B cell (primary cell): ENCODE measurements at regions not wholly inside any gene's neighbourhood (a gene's known extent, or its start where the extent isn't known, plus 50 kb on each side); places are given as distances from the start of the nearest gene placed in this dataset.

Source experiments
- ATAC-seq: fragments of 200-7000 bp; cut with Tn5 transposase; one replicate; pipeline ENCODE4 v1.10.0; 2021; ENCODE audit warnings: low read depth, mild to moderate bottlenecking, moderate number of reproducible peaks, moderate library complexity
- CTCF ChIA-PET: fragments of 350-600 bp; sonication (Branson Sonifier 250); formaldehyde crosslinking; loops from one replicate; lab custom pipeline; 2021; ENCODE audit warnings: antibody characterized with exemption, inconsistent platforms; lab: Charles Lee
- POLR2A ChIA-PET: fragments of 350-600 bp; sonication (Branson Sonifier 250); formaldehyde crosslinking; loops from one replicate; lab custom pipeline; 2021; ENCODE audit warnings: antibody characterized with exemption; lab: Charles Lee
- DNase-seq: peaks from one replicate; pipeline ENCODE4 v3.0.0; 2013
- H2AFZ ChIP-seq: 2 replicates; pipeline ENCODE4 v1.6.1; 2012; ENCODE audit warnings: mild to moderate bottlenecking, low read depth, low read length; ENCODE audit not compliant: insufficient read depth, poor library complexity, severe bottlenecking
- H3K27ac ChIP-seq, 2 donors: 1 replicate in 1 of 2; 2 replicates in 1 of 2; pipeline ENCODE4 v1.5.1; 2012 to 2013; ENCODE audit warnings: low read length in 2 of 2, mild to moderate bottlenecking in 2 of 2, moderate library complexity in 1 of 2
- H3K27me3 ChIP-seq, 4 experiments: fragments of 200-600 bp in 1 of 4; sonication (generic) in 1 of 4; replicated peaks in 1 of 4; 1 replicate in 2 of 4; 2 replicates in 2 of 4; pipeline versions ENCODE4 v1.6.1 to v1.7.0; 2013 to 2016; ENCODE audit warnings: low read length in 3 of 4, mild to moderate bottlenecking in 2 of 4, mixed read lengths in 1 of 4, moderate library complexity in 1 of 4; ENCODE audit not compliant: insufficient read depth in 4 of 4, control insufficient read depth in 3 of 4; ENCODE audit errors: control extremely low read depth in 1 of 4
- H3K36me3 ChIP-seq, 2 experiments: replicated peaks in 1 of 2; 1 replicate in 1 of 2; 2 replicates in 1 of 2; pipeline versions ENCODE4 v1.6.1 to v1.7.1; 2013; ENCODE audit warnings: low read length in 1 of 2; ENCODE audit not compliant: insufficient read depth in 2 of 2, control insufficient read depth in 1 of 2; ENCODE audit errors: control extremely low read depth in 1 of 2, extremely low read depth in 1 of 2
- H3K4me1 ChIP-seq, 2 donors: fragments of 200-600 bp in 1 of 2; sonication (generic) in 1 of 2; 1 replicate in 1 of 2; 2 replicates in 1 of 2; pipeline versions ENCODE4 v1.5.1 to v1.6.1; 2013 to 2017; ENCODE audit warnings: low read length in 2 of 2; ENCODE audit not compliant: control insufficient read depth in 2 of 2, insufficient read depth in 2 of 2
- H3K4me2 ChIP-seq: replicated peaks from 2 replicates; pipeline ENCODE3; 2012; ENCODE audit warnings: mild to moderate bottlenecking, low read depth, low read length; ENCODE audit not compliant: poor library complexity, severe bottlenecking
- H3K4me3 ChIP-seq, 5 experiments: fragments of 200-600 bp in 1 of 5; sonication (generic) in 1 of 5; 1 replicate in 3 of 5; 2 replicates in 2 of 5; pipeline versions ENCODE4 v1.5.1 to v1.7.0; 2011 to 2016; ENCODE audit warnings: low read length in 4 of 5, mild to moderate bottlenecking in 4 of 5, low read depth in 2 of 5, control low read depth in 1 of 5, moderate library complexity in 1 of 5; ENCODE audit not compliant: insufficient read depth in 1 of 5; ENCODE audit errors: control extremely low read depth in 1 of 5, extremely low read depth in 1 of 5
- H3K79me2 ChIP-seq: fragments of 200-600 bp; sonication (generic); one replicate; pipeline ENCODE4 v1.6.0; 2016; ENCODE audit warnings: low read length; ENCODE audit not compliant: control insufficient read depth, insufficient read depth
- H3K9ac ChIP-seq: fragments of 200-600 bp; sonication (generic); 2 replicates; pipeline ENCODE4 v1.6.1; 2017; ENCODE audit warnings: mild to moderate bottlenecking, low read length, moderate library complexity
- H3K9me3 ChIP-seq, 3 donors: one replicate each; pipeline versions ENCODE4 v1.6.1 to v1.7.1; 2013; ENCODE audit warnings: low read length in 2 of 3; ENCODE audit not compliant: control insufficient read depth in 2 of 3, insufficient read depth in 1 of 3; ENCODE audit errors: control extremely low read depth in 1 of 3
- H4K20me1 ChIP-seq: 2 replicates; pipeline ENCODE4 v1.6.0; 2012; ENCODE audit warnings: mild to moderate bottlenecking, low read length; ENCODE audit not compliant: insufficient read depth, control insufficient read depth, poor library complexity, severe bottlenecking
- H3K27ac Mint-ChIP-seq: one replicate; pipeline ENCODE4 v1.8.0; 2021; ENCODE audit warnings: mixed read lengths
- H3K27me3 Mint-ChIP-seq: one replicate; pipeline ENCODE4 v1.8.0; 2021; ENCODE audit warnings: mixed read lengths
- H3K4me1 Mint-ChIP-seq: one replicate; pipeline ENCODE4 v1.8.0; 2021; ENCODE audit warnings: mixed read lengths
- H3K4me3 Mint-ChIP-seq: one replicate; pipeline ENCODE4 v1.8.0; 2021; ENCODE audit warnings: mixed read lengths
- H3K9me3 Mint-ChIP-seq: one replicate; pipeline ENCODE4 v1.8.0; 2022; ENCODE audit warnings: mixed read lengths; ENCODE audit not compliant: insufficient read depth
- CTCF ChIP-seq: fragments of 200-600 bp; IDR thresholded peaks from one replicate; pipeline ENCODE4 v1.8.0; 2022; ENCODE audit warnings: antibody characterized with exemption, mild to moderate bottlenecking
- EZH2 ChIP-seq: IDR thresholded peaks from 2 replicates; pipeline ENCODE4 v1.6.1; 2012; ENCODE audit warnings: borderline replicate concordance, low read depth, mild to moderate bottlenecking, moderate library complexity, low read length; ENCODE audit not compliant: insufficient read depth, poor library complexity, severe bottlenecking
- WGBS: methylation state at CpG from one replicate; pipeline ENCODE4 v1.1.5; 2013; ENCODE audit warnings: missing lambda C conversion rate; ENCODE audit not compliant: insufficient coverage; 5-methylcytosine and 5-hydroxymethylcytosine counted together
- intact Hi-C: fragments of 100-400 bp; cut with micrococcal nuclease; formaldehyde crosslinking; loops from one replicate; pipeline ENCODE4 v1.10.0; 2022

DNA sequence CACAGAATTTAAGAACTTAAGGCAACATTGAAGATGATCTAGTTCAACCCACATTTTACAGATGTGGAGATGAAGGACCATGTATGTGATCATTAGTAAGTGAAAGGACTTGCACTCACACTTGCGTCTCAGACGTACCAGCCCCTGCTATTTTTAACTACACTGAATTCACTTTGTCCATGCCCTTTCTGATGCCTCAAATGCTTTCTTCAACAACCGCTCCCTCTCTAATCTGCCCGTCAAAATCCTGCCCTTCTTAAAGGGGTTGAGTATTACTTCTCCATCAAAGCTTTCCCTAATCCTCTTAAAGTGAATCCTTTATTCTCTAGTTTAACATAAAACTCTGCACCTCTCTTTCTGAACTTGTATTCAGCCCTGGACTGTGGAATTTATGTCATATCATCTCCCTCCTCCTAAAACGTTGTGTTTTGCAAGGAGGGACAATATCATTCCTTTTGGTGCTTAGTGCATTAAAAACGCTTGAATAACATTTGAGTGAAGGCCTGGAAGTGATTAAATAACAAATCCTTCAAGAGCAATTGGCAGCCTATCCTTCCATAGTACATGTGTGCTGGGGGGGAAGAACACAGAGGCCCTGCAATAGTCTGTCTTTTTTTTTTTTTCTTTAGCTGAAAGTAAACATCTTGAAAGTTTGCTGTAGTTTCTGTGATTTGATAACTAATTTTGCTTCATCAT lies 493.3 kb downstream of the LMO7 start:
- DNase-seq = no peak
- no peak overlapping the region for H2AFZ ChIP-seq
- 80% methylated on average over 3 of the region's 6 CpGs for WGBS
- H4K20me1 ChIP-seq = no peaks in the 10 kb centered on the region
- H3K4me3 Mint-ChIP-seq = no peak overlapping the region
- peaks cover 2% of the 10 kb centered on the region for H3K9me3 Mint-ChIP-seq
- H3K4me1 Mint-ChIP-seq = no peaks in the 10 kb centered on the region
- no peak overlapping the region for H3K4me3 ChIP-seq
- intact Hi-C loops = no loop called here
- no peak overlapping the region for H3K9ac ChIP-seq
- H3K27me3 ChIP-seq = no peaks in the 10 kb centered on the region
- ChIA-PET POLR2A (no interaction called here), CTCF (no interaction called here)
- H3K27ac ChIP-seq = no peak overlapping the region
- no peak overlapping the region for H3K4me2 ChIP-seq
- no peaks in the 10 kb centered on the region for H3K79me2 ChIP-seq
- peaks cover 0 to 3% (median 3%) of the 10 kb centered on the region in 3 donors for H3K9me3 ChIP-seq
- no peaks in the 10 kb centered on the region for H3K36me3 ChIP-seq
- H3K4me1 ChIP-seq = no peaks in the 10 kb centered on the region
- no peak for ATAC-seq
- no peak for TF ChIP-seq CTCF
- TF ChIP-seq EZH2 = no peak
- H3K27me3 Mint-ChIP-seq = no peaks in the 10 kb centered on the region
- H3K27ac Mint-ChIP-seq = no peak overlapping the region

DNA sequence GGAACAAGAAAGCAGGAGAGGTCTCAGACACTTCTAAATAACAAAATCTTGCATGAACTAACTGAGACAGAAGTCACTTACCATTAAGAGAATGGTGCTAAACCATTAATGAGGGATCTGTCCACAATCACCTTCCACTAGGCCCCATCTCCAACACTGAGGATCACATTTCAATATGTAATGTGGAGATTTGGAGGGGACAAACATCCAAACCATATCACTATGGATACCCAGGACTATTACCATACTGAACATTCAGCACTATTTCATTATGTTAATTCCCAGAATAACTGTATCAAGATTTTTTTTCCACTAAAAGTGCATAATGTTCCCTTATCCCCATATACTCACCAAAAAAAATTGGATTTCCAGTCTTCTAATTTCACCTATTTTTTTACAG lies 491.8 kb downstream of the LMO7 start:
- Histone ChIP-seq H4K20me1 (no peaks in the 10 kb centered on the region), H3K4me3 (no peak overlapping the region), H2AFZ (no peak overlapping the region), H3K9ac (no peak overlapping the region), H3K27me3 (no peaks in the 10 kb centered on the region), H3K4me1 (no peaks in the 10 kb centered on the region), H3K36me3 (no peaks in the 10 kb centered on the region), H3K79me2 (no peaks in the 10 kb centered on the region), H3K4me2 (no peak overlapping the region), H3K27ac (no peak overlapping the region), H3K9me3 (peaks cover 0 to 12% (median 8%) of the 10 kb centered on the region in 3 donors)
- no peaks in the 10 kb centered on the region for H3K4me1 Mint-ChIP-seq
- no peaks in the 10 kb centered on the region for H3K27me3 Mint-ChIP-seq
- POLR2A ChIA-PET = no interaction called here
- H3K4me3 Mint-ChIP-seq = no peak overlapping the region
- CTCF ChIA-PET = no interaction called here
- ATAC-seq (no peak), DNase-seq (no peak)
- H3K27ac Mint-ChIP-seq = no peak overlapping the region
- peaks cover 8% of the 10 kb centered on the region for H3K9me3 Mint-ChIP-seq
- intact Hi-C loops = no loop called here
- no peak for TF ChIP-seq CTCF
- no peak for TF ChIP-seq EZH2
